Activated CD8-positive, alpha-beta memory T cell treated with anti-CD3 and anti-CD28 coated beads, Interleukin-2, amount 10 ng/mL, durations not matched to agents 7 days and 5 days (primary cell): ENCODE measurements at regions not wholly inside any gene's neighbourhood (a gene's known extent, or its start where the extent isn't known, plus 50 kb on each side); places are given as distances from the start of the nearest gene placed in this dataset.

Source experiments
- ATAC-seq: fragments of 150-1000 bp; cut with Tn5 transposase; one replicate; pipeline ENCODE4 v1.10.0; 2021; ENCODE audit warnings: moderate library complexity
- CTCF ChIA-PET: fragments of 350-600 bp; sonication (Branson Sonifier 250); formaldehyde crosslinking; loops from one replicate; lab custom pipeline; 2021; ENCODE audit warnings: antibody characterized with exemption; lab: Charles Lee
- DNase-seq: peaks from one replicate; pipeline ENCODE4 v3.0.0-alpha.2; 2020
- H3K27ac Mint-ChIP-seq: one replicate; pipeline ENCODE4 v1.8.0; 2021; ENCODE audit warnings: mild to moderate bottlenecking, mixed read lengths
- H3K27me3 Mint-ChIP-seq: one replicate; pipeline ENCODE4 v1.8.0; 2021; ENCODE audit warnings: mixed read lengths
- H3K36me3 Mint-ChIP-seq: one replicate; pipeline ENCODE4 v1.8.0; 2021; ENCODE audit warnings: mild to moderate bottlenecking, mixed read lengths
- H3K4me1 Mint-ChIP-seq: one replicate; pipeline ENCODE4 v1.8.0; 2021; ENCODE audit warnings: mixed read lengths
- H3K4me3 Mint-ChIP-seq: one replicate; pipeline ENCODE4 v1.8.0; 2021; ENCODE audit warnings: mild to moderate bottlenecking, moderate library complexity, mixed read lengths
- H3K9me3 Mint-ChIP-seq: one replicate; pipeline ENCODE4 v1.8.0; 2022; ENCODE audit warnings: low read depth, mixed read lengths

GRCh38 chr14:46490238-46490685, 161.3 kb downstream of the RPL10L start:
- Mint-ChIP-seq H3K27ac (no peak overlapping the region), H3K4me3 (no peak overlapping the region), H3K36me3 (no peaks in the 10 kb centered on the region), H3K9me3 (peaks cover 12% of the 10 kb centered on the region), H3K4me1 (peaks cover 3% of the 10 kb centered on the region), H3K27me3 (no peaks in the 10 kb centered on the region)
- DNase-seq (no peak), ATAC-seq (no peak)
- CTCF ChIA-PET, result no interaction called here

- CTCF ChIA-PET, result no interaction called here
- peaks cover 3% of the 10 kb centered on the region for H3K4me1 Mint-ChIP-seq
- ATAC-seq (no peak), DNase-seq (no peak)
- H3K36me3 Mint-ChIP-seq, result no peaks in the 10 kb centered on the region
- H3K4me3 Mint-ChIP-seq, result no peak overlapping the region
- peaks cover 7% of the 10 kb centered on the region for H3K9me3 Mint-ChIP-seq
- no peaks in the 10 kb centered on the region for H3K27me3 Mint-ChIP-seq
- H3K27ac Mint-ChIP-seq, result no peak overlapping the region
Observed at GRCh38 chr14:46488374-46488773, 163.2 kb downstream of the RPL10L start.

- DNase-seq (no peak), ATAC-seq (no peak)
- Mint-ChIP-seq H3K36me3 (no peaks in the 10 kb centered on the region), H3K4me3 (no peak overlapping the region), H3K4me1 (peaks cover 3% of the 10 kb centered on the region), H3K27me3 (no peaks in the 10 kb centered on the region), H3K9me3 (peaks cover 6% of the 10 kb centered on the region), H3K27ac (no peak overlapping the region)
- CTCF ChIA-PET, result no interaction called here
Observed at GRCh38 chr14:46487582-46488350, 163.8 kb downstream of the RPL10L start.

GRCh38 chr14:46482200-46482599, 169.4 kb downstream of the RPL10L start:
- Mint-ChIP-seq H3K36me3 (no peaks in the 10 kb centered on the region), H3K9me3 (peaks cover 20% of the 10 kb centered on the region), H3K27me3 (no peaks in the 10 kb centered on the region), H3K27ac (no peak overlapping the region), H3K4me1 (no peaks in the 10 kb centered on the region), H3K4me3 (no peak overlapping the region)
- CTCF ChIA-PET, result no interaction called here
- DNase-seq, result no peak
- no peak for ATAC-seq

GRCh38 chr14:46480817-46481216, 170.8 kb downstream of the RPL10L start:
- no peak for ATAC-seq
- Mint-ChIP-seq H3K4me1 (no peaks in the 10 kb centered on the region), H3K9me3 (peaks cover 16% of the 10 kb centered on the region), H3K27ac (no peak overlapping the region), H3K4me3 (no peak overlapping the region), H3K27me3 (no peaks in the 10 kb centered on the region), H3K36me3 (no peaks in the 10 kb centered on the region)
- DNase-seq, result no peak
- CTCF ChIA-PET, result no interaction called here

GRCh38 chr14:46472261-46472660, 179.3 kb downstream of the RPL10L start:
- Mint-ChIP-seq H3K27me3 (no peaks in the 10 kb centered on the region), H3K27ac (no peak overlapping the region), H3K36me3 (no peaks in the 10 kb centered on the region), H3K9me3 (peaks cover 5% of the 10 kb centered on the region), H3K4me1 (no peaks in the 10 kb centered on the region), H3K4me3 (no peak overlapping the region)
- ATAC-seq, result no peak
- DNase-seq, result no peak
- CTCF ChIA-PET, result no interaction called here

GRCh38 chr14:46464341-46464740, 187.2 kb downstream of the RPL10L start:
- Mint-ChIP-seq H3K36me3 (no peaks in the 10 kb centered on the region), H3K9me3 (peaks cover 10% of the 10 kb centered on the region)

GRCh38 chr14:46451800-46452199, 199.8 kb downstream of the RPL10L start:
- H3K4me3 Mint-ChIP-seq, result no peak overlapping the region
- H3K27me3 Mint-ChIP-seq, result no peaks in the 10 kb centered on the region
- no peaks in the 10 kb centered on the region for H3K4me1 Mint-ChIP-seq
- CTCF ChIA-PET, result no interaction called here
- H3K36me3 Mint-ChIP-seq, result no peaks in the 10 kb centered on the region
- no peak overlapping the region for H3K27ac Mint-ChIP-seq
- H3K9me3 Mint-ChIP-seq, result no peaks in the 10 kb centered on the region
- DNase-seq (no peak), ATAC-seq (no peak)

More at GRCh38 chr14:46464341-46464740, 187.2 kb downstream of the RPL10L start:
- ATAC-seq, result no peak
- H3K27ac Mint-ChIP-seq, result no peak overlapping the region
- H3K27me3 Mint-ChIP-seq, result no peaks in the 10 kb centered on the region
- DNase-seq, result no peak
- CTCF ChIA-PET, result no interaction called here
- no peaks in the 10 kb centered on the region for H3K4me1 Mint-ChIP-seq
- no peak overlapping the region for H3K4me3 Mint-ChIP-seq

GRCh38 chr14:46444666-46445065, 206.9 kb downstream of the RPL10L start:
- CTCF ChIA-PET, result no interaction called here
- no peaks in the 10 kb centered on the region for H3K36me3 Mint-ChIP-seq
- H3K9me3 Mint-ChIP-seq, result peaks cover 11% of the 10 kb centered on the region
- no peak overlapping the region for H3K4me3 Mint-ChIP-seq
- DNase-seq (no peak), ATAC-seq (no peak)
- no peaks in the 10 kb centered on the region for H3K27me3 Mint-ChIP-seq
- no peaks in the 10 kb centered on the region for H3K4me1 Mint-ChIP-seq
- no peak overlapping the region for H3K27ac Mint-ChIP-seq

- no peaks in the 10 kb centered on the region for H3K36me3 Mint-ChIP-seq
- DNase-seq (no peak), ATAC-seq (no peak)
- H3K27me3 Mint-ChIP-seq, result no peaks in the 10 kb centered on the region
- H3K4me3 Mint-ChIP-seq, result no peak overlapping the region
- peaks cover 12% of the 10 kb centered on the region for H3K9me3 Mint-ChIP-seq
- no peak overlapping the region for H3K27ac Mint-ChIP-seq
- no peaks in the 10 kb centered on the region for H3K4me1 Mint-ChIP-seq
- CTCF ChIA-PET, result no interaction called here
Observed at GRCh38 chr14:46433381-46433780, 218.2 kb downstream of the RPL10L start.

- H3K27ac Mint-ChIP-seq, result no peak overlapping the region
- CTCF ChIA-PET, result no interaction called here
Observed at GRCh38 chr14:46432516-46432915, 219.1 kb downstream of the RPL10L start.

GRCh38 chr14:46417066-46417465, 234.5 kb downstream of the RPL10L start:
- H3K36me3 Mint-ChIP-seq, result no peaks in the 10 kb centered on the region
- ATAC-seq (no peak), DNase-seq (no peak)
- H3K27ac Mint-ChIP-seq, result no peak overlapping the region
- CTCF ChIA-PET, result no interaction called here
- no peaks in the 10 kb centered on the region for H3K27me3 Mint-ChIP-seq
- H3K4me1 Mint-ChIP-seq, result no peaks in the 10 kb centered on the region
- no peak overlapping the region for H3K4me3 Mint-ChIP-seq
- H3K9me3 Mint-ChIP-seq, result peaks cover 27% of the 10 kb centered on the region

More at GRCh38 chr14:46432516-46432915, 219.1 kb downstream of the RPL10L start:
- Mint-ChIP-seq H3K36me3 (no peaks in the 10 kb centered on the region), H3K9me3 (peaks cover 9% of the 10 kb centered on the region), H3K27me3 (no peaks in the 10 kb centered on the region), H3K4me3 (no peak overlapping the region), H3K4me1 (no peaks in the 10 kb centered on the region)
- ATAC-seq (no peak), DNase-seq (no peak)

- no peak for ATAC-seq
- Mint-ChIP-seq H3K36me3 (no peaks in the 10 kb centered on the region), H3K4me3 (no peak overlapping the region)
Observed at GRCh38 chr14:46404865-46405811, 246.4 kb downstream of the RPL10L start.

More at GRCh38 chr14:46404865-46405811, 246.4 kb downstream of the RPL10L start:
- Mint-ChIP-seq H3K27me3 (no peaks in the 10 kb centered on the region), H3K4me1 (no peaks in the 10 kb centered on the region), H3K27ac (no peak overlapping the region), H3K9me3 (peaks cover 2% of the 10 kb centered on the region)
- CTCF ChIA-PET, result no interaction called here
- DNase-seq, result no peak
